ENCODE measurements at regions not wholly inside any gene's neighbourhood (a gene's known extent, or its start where the extent isn't known, plus 50 kb on each side); places are given as distances from the start of the nearest gene placed in this dataset.
A peak's percentile ranks its signal among the peaks of the same experiment; 100 is the strongest.

- TF ChIP-seq, protein P1, sequence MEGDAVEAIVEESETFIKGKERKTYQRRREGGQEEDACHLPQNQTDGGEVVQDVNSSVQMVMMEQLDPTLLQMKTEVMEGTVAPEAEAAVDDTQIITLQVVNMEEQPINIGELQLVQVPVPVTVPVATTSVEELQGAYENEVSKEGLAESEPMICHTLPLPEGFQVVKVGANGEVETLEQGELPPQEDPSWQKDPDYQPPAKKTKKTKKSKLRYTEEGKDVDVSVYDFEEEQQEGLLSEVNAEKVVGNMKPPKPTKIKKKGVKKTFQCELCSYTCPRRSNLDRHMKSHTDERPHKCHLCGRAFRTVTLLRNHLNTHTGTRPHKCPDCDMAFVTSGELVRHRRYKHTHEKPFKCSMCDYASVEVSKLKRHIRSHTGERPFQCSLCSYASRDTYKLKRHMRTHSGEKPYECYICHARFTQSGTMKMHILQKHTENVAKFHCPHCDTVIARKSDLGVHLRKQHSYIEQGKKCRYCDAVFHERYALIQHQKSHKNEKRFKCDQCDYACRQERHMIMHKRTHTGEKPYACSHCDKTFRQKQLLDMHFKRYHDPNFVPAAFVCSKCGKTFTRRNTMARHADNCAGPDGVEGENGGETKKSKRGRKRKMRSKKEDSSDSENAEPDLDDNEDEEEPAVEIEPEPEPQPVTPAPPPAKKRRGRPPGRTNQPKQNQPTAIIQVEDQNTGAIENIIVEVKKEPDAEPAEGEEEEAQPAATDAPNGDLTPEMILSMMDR (IDR thresholded peaks at IDR 0.05), result peak; percentile 54
- no peak for TF ChIP-seq HDAC2 (IDR thresholded peaks at IDR 0.05)
Observed at GRCh38 chr6:30821862-30822784, 62.2 kb upstream of the DDR1 start.

Data from A549 (cell line).